Neural progenitor cell (in vitro differentiated cells): ENCODE measurements at regions not wholly inside any gene's neighbourhood (a gene's known extent, or its start where the extent isn't known, plus 50 kb on each side); places are given as distances from the start of the nearest gene placed in this dataset.

Source experiments
- CTCF ChIP-seq: fragments of 200-600 bp; sonication (generic); IDR thresholded peaks from 2 replicates; pipeline ENCODE4 v1.5.1; 2017; ENCODE audit warnings: antibody characterized with exemption, mild to moderate bottlenecking
- EZH2phosphoT487 ChIP-seq: fragments of 200-600 bp; sonication (generic); IDR thresholded peaks from 2 replicates; pipeline ENCODE4 v1.6.1; 2017; ENCODE audit warnings: antibody characterized with exemption

GRCh38 chr9:87062746-87063145 lies 115.4 kb upstream of the GAS1 start:
- TF ChIP-seq CTCF (no peak), EZH2phosphoT487 (no peak)
